ENCODE measurements at regions not wholly inside any gene's neighbourhood (a gene's known extent, or its start where the extent isn't known, plus 50 kb on each side); places are given as distances from the start of the nearest gene placed in this dataset.

DNA sequence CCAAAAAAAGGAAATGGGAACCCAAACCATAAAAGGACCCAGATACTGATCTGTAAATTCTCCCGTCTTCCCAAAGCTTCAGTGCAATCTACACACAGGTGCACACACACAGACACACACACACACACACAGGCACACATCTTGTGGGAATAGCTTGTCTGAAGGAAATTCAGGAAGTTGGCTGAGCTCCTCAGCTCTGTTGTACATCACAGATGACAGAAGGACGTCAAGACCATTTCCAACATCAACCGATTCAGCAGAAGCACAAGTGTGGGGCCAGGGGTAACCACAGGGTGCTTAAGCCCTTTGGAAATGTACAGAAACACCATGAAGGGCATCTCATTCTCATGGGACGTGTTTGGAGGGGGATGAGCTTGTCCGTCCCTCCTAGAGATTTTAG lies 498.1 kb upstream of the PSMD7 start:
- TF ChIP-seq, protein P1, sequence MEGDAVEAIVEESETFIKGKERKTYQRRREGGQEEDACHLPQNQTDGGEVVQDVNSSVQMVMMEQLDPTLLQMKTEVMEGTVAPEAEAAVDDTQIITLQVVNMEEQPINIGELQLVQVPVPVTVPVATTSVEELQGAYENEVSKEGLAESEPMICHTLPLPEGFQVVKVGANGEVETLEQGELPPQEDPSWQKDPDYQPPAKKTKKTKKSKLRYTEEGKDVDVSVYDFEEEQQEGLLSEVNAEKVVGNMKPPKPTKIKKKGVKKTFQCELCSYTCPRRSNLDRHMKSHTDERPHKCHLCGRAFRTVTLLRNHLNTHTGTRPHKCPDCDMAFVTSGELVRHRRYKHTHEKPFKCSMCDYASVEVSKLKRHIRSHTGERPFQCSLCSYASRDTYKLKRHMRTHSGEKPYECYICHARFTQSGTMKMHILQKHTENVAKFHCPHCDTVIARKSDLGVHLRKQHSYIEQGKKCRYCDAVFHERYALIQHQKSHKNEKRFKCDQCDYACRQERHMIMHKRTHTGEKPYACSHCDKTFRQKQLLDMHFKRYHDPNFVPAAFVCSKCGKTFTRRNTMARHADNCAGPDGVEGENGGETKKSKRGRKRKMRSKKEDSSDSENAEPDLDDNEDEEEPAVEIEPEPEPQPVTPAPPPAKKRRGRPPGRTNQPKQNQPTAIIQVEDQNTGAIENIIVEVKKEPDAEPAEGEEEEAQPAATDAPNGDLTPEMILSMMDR (conservative IDR thresholded peaks at IDR 0.05; ENCODE audit: low read depth in 2 of 2) = no peak
- TF ChIP-seq EZH2 (IDR thresholded peaks at IDR 0.05; ENCODE audit: low read depth, unreplicated experiment) (no peak), CREB1 (CRISPR knock-in tag; IDR thresholded peaks at IDR 0.05; ENCODE audit: low read depth) (no peak), ZNF114 (CRISPR knock-in tag; IDR thresholded peaks at IDR 0.05) (no peak), POLR2AphosphoS5 (IDR thresholded peaks at IDR 0.05; ENCODE audit: low read depth) (no peak), EZH2phosphoT487 (IDR thresholded peaks at IDR 0.05; ENCODE audit: unreplicated experiment) (no peak), STAT1 (IDR thresholded peaks at IDR 0.05; ENCODE audit: unreplicated experiment) (no peak)
- TF ChIP-seq, protein P2, sequence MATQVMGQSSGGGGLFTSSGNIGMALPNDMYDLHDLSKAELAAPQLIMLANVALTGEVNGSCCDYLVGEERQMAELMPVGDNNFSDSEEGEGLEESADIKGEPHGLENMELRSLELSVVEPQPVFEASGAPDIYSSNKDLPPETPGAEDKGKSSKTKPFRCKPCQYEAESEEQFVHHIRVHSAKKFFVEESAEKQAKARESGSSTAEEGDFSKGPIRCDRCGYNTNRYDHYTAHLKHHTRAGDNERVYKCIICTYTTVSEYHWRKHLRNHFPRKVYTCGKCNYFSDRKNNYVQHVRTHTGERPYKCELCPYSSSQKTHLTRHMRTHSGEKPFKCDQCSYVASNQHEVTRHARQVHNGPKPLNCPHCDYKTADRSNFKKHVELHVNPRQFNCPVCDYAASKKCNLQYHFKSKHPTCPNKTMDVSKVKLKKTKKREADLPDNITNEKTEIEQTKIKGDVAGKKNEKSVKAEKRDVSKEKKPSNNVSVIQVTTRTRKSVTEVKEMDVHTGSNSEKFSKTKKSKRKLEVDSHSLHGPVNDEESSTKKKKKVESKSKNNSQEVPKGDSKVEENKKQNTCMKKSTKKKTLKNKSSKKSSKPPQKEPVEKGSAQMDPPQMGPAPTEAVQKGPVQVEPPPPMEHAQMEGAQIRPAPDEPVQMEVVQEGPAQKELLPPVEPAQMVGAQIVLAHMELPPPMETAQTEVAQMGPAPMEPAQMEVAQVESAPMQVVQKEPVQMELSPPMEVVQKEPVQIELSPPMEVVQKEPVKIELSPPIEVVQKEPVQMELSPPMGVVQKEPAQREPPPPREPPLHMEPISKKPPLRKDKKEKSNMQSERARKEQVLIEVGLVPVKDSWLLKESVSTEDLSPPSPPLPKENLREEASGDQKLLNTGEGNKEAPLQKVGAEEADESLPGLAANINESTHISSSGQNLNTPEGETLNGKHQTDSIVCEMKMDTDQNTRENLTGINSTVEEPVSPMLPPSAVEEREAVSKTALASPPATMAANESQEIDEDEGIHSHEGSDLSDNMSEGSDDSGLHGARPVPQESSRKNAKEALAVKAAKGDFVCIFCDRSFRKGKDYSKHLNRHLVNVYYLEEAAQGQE (IDR thresholded peaks at IDR 0.05; ENCODE audit: unreplicated experiment) = no peak
